GM06990 (cell line): ENCODE measurements at regions not wholly inside any gene's neighbourhood (a gene's known extent, or its start where the extent isn't known, plus 50 kb on each side); places are given as distances from the start of the nearest gene placed in this dataset.

Source experiments
- DNase-seq: peaks from one replicate; pipeline ENCODE4 v3.0.0-alpha.2; 2011; ENCODE audit not compliant: insufficient read length; ENCODE audit errors: extremely low read depth
- H3K27me3 ChIP-seq: replicated peaks from 2 replicates; pipeline ENCODE4 v1.6.0; 2011; ENCODE audit warnings: low read length; ENCODE audit not compliant: control insufficient read depth, insufficient read depth
- H3K36me3 ChIP-seq: 2 replicates; pipeline ENCODE4 v1.5.1; 2011; ENCODE audit warnings: low read length; ENCODE audit not compliant: control insufficient read depth, insufficient read depth
- H3K4me3 ChIP-seq: replicated peaks from 2 replicates; pipeline ENCODE4 v1.5.1; 2011; ENCODE audit warnings: low read depth, mild to moderate bottlenecking, control low read depth, low read length
- TF ChIP-seq, protein P1 (sequence below): IDR thresholded peaks from 2 replicates; pipeline ENCODE4 v1.5.1; 2011; ENCODE audit warnings: low read length, control low read depth, mild to moderate bottlenecking, inconsistent platforms; ENCODE audit not compliant: insufficient read depth, poor library complexity, severe bottlenecking

DNA sequence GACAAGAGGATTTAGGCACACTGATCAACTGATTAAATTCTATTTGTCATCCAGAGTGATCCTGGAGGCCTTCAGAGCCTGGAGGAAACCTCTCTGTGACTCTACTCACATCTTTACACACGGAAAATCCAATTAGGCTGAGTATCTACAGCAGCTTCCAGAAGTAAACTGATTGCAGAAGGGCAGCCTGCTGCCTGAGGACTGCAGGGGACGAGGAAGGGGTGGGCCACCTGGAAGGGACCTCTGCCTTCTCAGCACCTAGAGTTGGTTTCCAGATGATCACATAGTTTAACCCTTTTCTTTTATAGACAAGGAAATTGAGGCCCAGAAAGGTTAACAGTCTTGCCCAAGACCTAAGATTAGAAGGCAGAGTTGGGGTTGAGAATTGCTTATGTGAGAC is 206.1 kb downstream of the DAD1 start:
- no peaks in the 10 kb centered on the region for H3K27me3 ChIP-seq
- H3K4me3 ChIP-seq: no peak overlapping the region
- no peak for DNase-seq
- TF ChIP-seq, protein P1, sequence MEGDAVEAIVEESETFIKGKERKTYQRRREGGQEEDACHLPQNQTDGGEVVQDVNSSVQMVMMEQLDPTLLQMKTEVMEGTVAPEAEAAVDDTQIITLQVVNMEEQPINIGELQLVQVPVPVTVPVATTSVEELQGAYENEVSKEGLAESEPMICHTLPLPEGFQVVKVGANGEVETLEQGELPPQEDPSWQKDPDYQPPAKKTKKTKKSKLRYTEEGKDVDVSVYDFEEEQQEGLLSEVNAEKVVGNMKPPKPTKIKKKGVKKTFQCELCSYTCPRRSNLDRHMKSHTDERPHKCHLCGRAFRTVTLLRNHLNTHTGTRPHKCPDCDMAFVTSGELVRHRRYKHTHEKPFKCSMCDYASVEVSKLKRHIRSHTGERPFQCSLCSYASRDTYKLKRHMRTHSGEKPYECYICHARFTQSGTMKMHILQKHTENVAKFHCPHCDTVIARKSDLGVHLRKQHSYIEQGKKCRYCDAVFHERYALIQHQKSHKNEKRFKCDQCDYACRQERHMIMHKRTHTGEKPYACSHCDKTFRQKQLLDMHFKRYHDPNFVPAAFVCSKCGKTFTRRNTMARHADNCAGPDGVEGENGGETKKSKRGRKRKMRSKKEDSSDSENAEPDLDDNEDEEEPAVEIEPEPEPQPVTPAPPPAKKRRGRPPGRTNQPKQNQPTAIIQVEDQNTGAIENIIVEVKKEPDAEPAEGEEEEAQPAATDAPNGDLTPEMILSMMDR: no peak
- H3K36me3 ChIP-seq: no peaks in the 10 kb centered on the region

DNA sequence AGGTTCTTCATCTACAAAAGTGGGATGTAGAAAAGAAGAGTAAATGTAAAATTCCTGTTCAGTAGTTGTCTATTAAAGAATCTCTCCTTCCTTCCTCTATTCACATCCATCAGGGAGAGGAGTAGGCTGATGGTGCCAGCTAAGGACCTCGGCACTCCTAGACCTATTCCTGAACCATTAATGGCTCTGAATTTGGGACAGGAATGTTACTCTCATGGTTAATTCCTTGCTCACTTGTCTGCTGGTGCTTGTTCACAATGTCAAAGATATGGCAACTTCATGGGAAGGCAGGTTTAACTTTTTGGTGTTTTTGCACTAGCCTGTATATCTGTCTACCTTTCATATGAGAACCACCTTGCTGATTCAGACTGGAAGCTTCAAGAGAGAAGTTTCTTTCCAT is 206.6 kb downstream of the DAD1 start:
- Histone ChIP-seq H3K36me3 (no peaks in the 10 kb centered on the region), H3K4me3 (no peak overlapping the region), H3K27me3 (no peaks in the 10 kb centered on the region)
- no peak for DNase-seq
- TF ChIP-seq, protein P1: no peak

DNA sequence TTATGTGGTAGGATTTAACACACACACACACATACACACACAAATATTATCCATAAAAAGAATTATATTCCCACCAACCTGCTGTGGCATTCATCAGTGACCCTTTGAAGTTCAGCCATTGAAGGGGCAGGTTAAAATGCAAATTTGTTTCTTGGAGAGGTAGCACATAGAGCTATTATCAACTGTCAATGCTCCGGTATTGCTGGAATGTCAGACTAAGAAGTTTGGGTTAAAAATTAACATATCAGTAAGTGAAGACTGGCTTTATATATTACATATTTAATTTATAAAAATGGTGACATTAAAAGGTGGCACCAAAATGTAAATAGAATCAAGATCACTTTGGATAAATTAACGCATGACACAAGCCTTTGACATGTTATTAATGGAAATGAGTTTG is 207.3 kb downstream of the DAD1 start:
- Histone ChIP-seq H3K4me3 (no peak overlapping the region), H3K36me3 (no peaks in the 10 kb centered on the region), H3K27me3 (no peaks in the 10 kb centered on the region)
- TF ChIP-seq, protein P1: no peak
- no peak for DNase-seq

DNA sequence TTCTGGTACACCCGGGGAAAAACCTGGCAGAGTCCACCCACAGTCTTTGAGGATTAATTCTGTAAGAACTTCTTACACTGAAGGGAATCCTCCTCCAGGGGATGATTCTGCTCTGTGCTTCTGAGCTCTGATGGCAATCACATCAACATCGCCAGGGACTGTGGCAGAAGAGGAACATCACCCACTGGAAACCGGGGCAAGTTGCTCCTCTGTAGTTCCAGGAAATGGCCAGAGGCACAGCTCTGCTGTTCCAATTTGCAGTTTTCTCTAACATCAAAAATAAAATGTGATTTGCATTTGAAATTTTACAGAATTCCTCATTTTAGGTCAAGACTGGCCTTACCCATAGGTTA is 207.6 kb downstream of the DAD1 start:
- no peaks in the 10 kb centered on the region for H3K36me3 ChIP-seq
- TF ChIP-seq, protein P1: no peak
- no peaks in the 10 kb centered on the region for H3K27me3 ChIP-seq
- H3K4me3 ChIP-seq: no peak overlapping the region
- DNase-seq: no peak

DNA sequence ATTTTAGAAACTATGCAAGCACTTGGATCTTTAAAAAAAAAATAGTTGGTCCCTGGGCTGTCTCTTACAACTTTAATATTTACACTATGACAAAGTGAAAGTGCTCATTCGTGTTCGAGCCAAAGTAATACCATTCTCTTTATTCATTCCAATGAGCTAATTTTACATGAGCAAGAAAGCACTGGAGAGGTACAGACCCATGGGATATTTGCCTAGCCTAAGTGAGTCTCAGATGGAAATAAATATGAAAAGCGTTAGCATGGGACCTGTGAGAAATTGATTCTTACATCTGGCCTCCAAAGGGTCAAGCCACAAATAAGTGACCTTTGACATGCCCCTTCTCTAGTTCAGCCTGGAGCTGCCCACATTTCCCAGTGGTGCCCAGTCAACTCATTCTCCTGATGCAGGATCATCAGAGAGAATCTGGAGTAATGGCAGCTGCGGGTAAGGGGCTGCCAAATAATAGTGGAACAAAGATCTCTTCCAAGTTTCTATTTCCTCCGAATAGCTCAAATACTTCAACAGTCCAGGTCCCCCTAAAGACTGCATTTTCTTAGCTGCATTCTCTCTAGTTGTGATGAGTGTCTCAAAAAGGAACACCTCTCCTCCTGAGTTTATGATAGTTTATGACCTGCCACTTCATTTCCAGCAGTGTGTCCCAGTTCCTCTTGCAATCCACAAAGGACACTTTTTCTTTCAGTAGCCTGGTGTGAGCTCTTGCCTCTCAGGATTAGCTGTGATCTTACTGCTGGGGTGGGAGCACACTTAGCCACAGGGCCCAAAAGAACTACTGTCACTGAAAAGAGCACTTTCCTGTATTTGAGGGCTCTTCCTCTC is 208.2 kb downstream of the DAD1 start:
- TF ChIP-seq, protein P1: no peak
- H3K4me3 ChIP-seq: no peak overlapping the region

More for the DNA sequence above, 208.2 kb downstream of the DAD1 start:
- no peak for DNase-seq
- H3K36me3 ChIP-seq: no peaks in the 10 kb centered on the region
- H3K27me3 ChIP-seq: no peaks in the 10 kb centered on the region
